Activated CD4-positive, alpha-beta T cell treated with anti-CD3 and anti-CD28 coated beads for 24 hours (primary cell): ENCODE measurements at regions not wholly inside any gene's neighbourhood (a gene's known extent, or its start where the extent isn't known, plus 50 kb on each side); places are given as distances from the start of the nearest gene placed in this dataset.

ENCODE experiments used
- DNase-seq, 2 donors: peaks; one replicate each; pipeline ENCODE4 v3.0.0-alpha.2; 2020; ENCODE audit warnings: low read depth in 2 of 2

DNA sequence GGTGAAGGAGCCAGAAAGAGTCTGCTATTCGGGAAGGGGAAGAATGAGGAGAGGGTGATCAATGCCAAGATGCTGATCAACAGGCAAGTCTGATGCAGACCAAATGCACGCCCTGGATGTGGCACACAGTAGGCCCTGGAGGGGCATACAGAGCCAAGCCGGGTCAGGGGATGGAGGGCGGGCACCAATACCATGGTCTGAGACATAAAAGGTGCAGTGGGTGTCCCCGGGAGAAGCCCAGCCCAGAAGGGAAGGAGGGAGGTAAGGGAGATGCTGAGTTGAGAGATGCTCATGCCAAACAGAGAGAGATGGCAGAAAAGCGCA lies 66.6 kb upstream of the ID2 start:
- no peak for DNase-seq

DNA sequence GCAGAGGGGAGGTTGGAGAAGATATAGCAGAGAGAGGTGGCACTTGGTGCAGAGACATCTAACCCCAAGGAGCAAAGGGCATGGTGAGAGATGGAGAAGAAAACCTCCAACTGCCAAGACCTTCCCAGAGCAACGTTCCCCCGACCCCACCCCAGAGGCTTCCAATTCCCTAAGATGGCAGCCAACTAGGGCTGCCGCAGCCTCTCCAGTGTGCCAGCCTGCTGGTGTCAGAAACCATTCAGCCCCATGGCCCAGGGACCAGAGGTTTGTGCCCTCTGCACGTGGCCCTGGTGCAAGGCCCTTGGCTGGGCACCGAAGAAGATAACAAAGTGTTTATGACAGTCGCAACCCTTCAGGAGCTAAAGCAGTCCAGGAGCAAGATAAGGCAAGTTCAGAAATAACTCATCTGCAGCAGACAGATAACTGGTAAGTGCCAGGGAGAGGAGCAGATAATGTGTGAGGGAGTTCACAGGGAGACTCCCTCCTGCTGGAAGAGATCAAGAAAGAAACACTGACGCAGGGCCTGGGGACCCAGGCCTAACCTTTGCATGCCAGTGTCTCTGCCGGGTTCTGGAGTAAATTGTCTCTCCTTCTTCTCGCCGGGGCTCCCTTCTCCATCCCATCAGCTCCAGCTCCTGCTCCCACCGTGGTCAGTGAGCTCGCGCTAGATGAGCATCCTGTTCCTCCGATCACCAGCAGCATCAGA lies 66.1 kb upstream of the ID2 start:
- no peak for DNase-seq

DNA sequence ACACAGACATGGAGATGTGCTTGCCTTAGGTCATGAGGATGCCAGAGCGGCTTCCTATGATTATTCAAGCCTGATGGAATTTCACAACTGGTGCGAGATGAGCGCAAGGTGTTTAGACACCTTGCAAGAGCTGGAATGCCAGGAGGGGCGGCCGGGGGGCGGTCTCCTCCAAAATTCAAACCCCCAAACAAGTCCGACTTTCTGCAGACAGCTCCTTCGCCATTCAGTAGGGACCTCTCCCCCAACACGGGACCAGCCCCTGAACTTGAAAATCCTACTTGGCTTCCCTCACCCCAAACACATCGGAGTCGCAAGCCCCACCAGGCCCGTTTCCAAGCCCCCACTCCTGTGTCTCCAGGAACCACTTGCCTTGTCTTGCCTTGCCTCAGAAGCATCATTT lies 64.8 kb upstream of the ID2 start:
- no peak for DNase-seq

DNA sequence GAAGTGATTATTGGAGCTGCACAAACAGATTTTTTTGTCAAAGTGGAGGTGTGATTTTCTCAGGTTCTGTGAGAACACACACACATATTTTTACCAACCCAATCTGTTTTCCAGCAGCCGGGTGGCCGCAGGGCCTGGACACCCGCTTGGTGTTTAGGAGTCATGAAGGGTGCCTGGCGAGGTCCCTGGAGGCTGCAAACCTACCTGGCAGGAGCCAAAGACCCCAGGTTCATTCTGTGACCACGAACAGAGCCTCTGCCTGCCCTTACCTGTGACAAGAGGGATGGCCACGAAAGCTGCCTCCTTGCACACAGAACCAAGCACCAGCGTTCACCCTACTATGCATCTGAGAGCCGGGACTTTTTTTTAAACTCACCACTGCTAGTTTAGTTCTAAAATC lies 64.3 kb upstream of the ID2 start:
- DNase-seq: no peak

DNA sequence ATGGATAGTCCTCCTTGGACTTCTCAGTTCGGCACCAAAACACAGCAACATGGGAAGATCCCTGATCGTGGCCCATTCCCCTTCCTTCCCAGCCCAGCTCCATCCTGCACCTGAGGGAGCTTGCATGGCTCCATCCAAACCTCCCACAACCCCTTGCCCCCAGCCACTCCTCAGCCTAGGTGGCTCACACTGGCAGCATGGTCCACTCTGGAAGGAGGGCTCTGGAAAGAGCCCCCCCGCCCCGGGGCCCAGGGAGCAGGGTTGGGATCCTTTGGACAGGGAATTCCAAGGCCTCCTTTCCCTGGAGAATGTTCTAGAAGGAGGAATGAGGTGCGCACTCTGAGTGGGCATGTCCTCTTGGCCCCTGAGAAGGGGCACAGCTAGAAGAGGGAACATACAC lies 62.8 kb upstream of the ID2 start:
- DNase-seq: no peak

DNA sequence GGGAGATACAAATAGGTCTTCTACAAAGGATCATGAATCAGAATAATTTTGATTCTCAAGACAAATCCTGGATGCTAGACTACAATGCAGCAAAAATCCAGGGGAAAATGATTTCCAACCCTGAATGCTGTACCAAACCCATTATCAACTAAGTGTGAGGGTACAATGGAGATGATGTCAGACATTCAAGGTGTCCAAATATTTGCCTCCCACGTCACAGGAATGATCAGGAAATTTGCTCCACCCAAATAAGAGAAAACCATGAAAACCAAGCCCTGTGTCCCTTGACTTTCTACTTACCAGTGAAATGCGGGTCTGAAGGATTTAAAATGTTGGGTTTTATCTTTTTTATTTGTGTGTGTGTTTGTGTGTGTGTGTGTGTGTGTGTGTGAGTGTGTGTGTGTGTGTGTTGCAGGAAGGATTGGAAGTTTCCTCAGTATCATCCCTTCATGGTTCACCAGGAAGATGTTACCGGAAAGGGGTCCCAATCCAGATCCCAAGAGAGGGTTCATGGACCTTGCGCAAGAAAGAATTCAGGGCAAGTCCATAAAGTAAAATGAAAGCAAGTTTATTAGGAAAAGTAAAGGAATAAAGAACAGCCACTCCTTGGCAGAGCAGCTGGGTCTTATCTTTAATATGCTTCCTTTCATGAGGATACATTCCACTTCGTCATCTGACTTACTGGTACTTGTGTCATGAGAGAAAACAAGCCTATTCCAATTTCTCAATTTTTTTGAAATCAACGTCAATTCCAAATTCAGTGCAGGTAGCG lies 61.1 kb upstream of the ID2 start:
- no peak for DNase-seq

DNA sequence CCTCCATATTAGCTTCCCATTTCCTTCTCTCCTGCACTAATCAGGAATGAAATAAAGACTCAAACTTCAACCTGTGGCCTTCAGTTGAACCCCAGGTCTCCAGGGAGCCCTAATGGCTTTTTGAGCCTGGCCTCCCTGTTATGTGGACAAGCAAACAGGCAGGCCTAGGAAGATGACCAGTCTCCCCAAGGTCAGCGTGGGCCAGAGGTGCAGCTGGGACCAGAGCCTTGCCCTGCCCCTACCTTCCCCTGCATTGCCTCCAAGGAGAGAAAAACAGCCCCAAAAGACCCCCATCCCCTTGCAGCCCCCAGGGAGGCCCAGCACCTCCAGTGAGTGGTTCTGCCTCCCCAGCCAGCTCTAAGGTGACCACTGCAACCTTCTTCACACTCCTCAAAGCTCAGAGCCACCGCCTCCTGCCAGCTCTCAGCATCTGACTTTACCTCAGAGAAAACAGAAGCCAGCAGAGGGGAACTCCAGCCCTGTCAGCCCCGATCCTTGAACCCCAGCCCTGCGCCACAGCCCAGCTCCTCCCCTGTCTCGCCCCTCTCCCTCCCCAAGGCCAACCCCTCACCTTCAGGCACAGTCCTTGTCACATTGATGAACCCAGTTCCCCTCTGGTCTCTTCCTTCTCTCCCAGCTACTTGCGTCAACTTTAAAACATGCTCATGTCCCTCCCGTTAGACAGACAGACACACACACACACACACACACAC lies 59.5 kb upstream of the ID2 start:
- DNase-seq: no peak

DNA sequence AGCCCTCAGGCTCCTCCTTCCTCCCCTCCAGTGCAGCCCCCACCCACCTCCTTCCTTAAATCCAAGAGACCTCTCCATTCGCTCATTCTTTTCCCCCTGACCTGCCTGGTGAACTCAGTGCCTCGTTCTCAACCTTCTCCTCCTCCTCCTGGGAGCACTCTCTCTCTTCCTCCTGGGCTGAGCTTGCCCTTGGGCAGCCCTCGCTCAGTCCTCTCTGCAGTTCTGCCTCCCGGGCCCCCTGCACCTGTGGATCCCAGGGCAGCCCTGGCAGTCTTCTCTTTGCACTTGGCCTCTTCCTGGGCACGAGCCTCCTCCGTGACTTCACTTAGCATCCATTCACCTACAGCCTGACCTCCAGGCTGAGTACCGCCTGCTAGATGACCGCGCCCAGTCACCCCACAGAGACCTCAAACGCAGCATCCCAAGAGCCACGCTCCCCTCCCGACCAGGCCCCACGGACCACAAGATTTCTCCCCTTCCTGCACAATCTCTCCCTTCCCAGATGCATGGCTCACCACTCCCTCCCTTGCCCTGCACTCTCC lies 58.9 kb upstream of the ID2 start:
- no peak for DNase-seq

DNA sequence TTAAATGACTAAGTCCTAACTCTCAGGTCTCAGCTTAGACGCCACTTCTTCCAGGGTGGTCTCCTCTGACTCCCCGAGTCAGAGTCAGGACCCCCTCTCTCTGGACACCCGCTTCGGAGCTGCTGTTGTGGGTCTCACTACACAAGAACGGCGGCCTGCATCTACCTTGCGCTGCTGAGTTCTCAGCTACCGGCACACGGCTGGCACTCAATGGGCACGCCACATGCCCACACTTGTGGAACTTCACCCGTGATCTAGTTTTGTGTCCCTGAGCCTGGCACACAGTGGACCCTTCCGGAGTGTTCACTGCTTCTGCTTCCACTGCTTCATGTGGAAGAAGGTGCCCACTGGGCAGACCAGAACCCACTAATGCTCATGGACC lies 58.3 kb upstream of the ID2 start:
- DNase-seq: no peak

DNA sequence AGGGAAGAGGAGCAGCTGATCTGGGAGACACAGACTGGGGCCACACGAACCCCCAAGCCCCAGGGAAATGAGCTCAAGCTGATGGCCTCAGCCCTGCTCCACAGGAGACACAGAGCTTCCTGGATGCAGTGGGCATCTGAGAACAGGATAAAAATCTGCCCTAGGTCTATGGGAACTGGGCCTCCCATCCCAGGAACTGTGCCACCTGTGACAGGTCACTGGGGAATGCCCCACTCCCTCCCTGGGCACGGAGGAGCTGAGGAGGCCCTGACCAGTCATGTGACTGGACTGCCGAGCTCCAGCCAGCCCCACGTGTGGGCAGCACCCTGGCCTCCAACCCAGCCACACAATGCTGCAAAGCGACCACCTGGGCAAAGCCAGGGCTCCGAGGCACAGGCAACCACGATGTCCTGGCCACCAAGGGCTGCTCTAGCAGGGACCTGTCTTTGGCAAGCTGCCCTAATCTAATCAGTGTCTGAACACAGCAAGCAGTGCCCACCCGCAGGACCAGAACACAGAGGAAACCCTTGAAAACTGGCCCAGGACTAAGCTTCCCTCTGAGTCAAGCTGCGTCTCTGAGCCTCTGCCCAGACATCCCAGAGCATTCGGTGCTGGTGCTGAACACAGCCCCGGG lies 57.8 kb upstream of the ID2 start:
- DNase-seq: no peak

DNA sequence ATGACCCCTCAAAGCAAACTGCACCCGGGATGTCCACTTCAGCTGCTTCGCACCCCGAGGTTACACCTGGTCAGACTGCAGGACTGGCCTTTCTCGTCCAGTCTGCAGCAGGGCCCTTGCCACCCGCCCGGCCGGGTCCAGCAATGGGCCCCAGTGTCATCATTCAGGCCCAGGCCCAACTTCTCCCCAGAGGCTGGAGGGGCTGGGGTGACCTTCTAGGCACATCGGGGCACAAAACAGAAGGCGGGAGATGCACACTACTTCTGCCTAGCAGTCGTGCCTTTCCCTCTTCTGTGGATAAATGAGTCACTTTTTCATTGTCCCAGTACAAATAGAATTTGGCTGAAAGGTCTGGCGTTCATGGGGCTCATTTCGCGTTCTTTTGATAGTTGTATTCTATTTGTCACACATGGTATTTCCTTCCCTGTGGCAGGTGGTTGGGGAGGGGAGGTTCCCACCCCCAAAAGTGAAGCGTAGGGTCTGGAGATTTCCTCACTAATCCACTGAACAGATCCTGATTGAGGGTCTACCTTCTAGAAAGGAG lies 56.9 kb upstream of the ID2 start:
- no peak for DNase-seq

DNA sequence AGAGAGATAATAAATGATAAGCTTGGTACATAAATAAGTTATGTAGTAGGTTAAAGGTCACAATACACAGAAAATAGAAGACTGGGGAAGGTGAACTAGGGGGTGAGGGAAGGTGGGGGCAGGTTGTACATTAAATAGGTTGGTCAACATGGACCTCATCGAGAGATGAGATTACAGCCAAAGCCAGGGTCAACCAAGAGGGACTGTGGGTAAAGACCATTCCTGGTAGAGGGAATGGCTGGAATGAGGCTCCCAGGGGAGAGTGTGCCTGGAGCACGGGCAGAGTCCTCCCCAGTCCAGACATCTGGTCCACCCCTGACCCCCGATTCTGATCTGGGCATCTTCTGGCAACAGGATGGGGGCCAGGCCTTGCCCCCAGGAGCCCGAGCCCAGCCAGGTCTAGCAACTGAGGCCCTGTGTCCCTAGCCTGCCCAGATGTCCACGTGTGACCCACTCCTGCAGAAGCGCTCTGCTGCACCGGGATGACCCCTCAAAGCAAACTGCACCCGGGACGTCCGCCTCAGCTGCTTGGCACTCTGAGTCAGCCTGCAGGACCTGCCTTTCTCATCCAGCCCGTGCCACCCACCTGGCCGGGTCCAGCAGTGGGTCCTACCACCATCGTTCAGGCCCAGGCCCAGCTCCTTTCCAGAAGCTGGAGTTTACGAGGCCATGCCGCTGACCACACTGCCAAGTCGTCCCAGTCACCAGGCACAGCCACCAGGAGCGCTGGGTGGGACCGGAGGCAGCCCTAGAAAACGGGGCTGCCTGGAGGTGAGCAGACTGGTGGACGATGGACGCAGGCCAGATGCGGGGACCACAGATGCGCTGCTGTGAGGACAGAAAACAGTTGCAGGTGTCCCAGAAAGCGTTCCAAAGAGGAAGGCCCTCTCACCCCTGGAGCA lies 56.2 kb upstream of the ID2 start:
- no peak for DNase-seq

DNA sequence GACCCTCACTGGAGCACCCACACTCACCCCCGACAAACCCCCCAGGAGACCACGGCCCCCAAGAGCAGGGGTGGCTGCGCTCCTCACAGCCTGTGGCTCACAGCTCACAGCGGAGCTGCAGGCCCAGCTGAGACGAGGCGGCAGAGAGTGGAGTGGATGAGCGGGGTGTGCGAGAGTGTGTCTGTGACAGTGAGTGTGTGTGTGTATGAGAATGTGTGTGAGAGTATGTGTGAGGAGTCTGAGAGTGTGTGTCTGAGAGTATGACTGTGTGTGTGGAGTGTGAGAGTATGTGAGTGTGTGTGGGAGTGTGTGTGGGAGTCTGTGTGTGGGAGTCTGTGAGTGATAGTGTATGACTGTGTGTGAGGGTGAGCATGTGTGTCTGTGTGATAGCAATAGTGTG lies 55.3 kb upstream of the ID2 start:
- DNase-seq: no peak

DNA sequence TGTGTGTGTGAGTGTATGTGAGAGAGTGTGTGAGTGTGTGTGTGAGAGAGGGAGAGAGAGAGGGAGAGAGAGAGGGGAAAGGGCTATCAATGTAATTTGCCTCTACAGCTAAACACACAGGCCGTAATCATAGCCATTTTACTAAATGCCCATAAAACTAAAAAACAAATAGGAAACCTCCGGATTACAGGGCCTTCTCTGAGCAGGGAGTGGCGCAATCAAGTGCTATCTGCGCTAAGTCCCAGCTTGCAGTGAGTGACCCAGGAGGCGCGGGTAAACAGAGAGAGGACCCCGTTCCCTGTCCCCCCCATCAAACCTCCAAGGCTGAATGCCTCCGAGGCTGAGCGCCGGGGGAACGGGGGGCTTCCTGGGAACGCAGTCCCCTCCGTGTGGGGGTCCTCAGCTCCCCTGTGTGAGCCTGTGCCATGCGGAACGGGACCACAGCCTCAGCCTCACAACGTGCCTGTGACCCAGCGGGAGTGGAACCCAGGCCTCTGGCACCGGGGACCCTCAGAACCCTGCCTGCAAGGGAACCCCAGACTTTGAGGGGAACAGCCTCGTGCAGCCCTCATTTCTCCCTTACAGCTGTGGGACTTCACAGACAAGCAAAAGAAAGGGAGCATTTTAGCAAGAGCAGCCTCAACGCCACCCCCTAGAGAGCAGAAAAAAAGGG lies 54.7 kb upstream of the ID2 start:
- DNase-seq: no peak

DNA sequence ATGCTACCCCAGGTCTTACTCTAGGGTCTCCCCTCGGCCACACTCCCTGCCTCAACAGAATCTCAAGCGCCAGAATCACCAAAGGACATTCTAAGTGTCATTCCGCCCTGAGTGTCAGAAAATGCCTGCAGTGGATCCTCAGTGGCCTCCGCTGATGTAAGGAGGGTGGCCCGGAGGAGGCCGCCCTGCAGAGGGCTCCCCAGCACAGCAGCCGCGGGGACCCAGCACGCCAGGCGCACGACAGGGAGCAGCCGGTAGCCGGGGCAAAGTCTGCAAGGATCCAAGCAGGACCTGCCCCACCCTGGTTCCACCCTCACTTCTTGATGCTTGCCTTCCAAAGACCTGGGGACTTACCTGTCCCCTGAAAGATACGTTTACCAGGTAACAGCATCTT lies 54.2 kb upstream of the ID2 start:
- DNase-seq: no peak

DNA sequence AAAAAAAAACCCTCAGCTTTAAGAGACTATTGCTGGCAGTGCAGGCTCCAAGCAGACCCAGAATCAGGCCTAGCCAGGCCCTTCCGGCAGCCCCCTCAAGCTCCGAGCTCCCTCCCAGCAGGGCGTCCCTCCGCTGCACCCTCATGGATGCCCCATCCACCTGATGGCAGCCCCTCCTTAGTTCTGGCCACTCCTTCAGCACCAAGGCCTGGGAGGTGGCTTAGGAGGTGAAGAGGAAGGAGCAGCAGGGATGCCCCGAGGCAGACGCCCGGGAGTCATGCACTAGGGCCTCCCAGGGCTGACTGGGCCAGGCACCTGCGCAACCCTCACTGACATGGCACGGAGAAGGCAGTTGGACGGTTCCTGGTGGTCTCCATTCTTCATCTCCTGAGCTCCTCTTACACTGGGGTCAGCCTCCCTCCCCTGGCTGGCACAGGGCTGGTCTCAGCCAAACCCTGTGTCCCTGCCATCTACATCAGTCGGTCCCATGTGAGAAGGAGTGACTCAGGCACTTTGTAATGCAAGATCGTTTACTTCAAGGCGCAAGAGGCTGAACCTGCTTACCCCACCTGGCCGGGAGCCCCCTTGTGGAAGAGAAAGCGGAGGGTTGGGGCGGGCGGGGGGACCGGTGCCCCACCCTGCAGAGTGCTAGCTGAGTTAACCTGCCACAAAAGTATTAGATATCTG lies 53.5 kb upstream of the ID2 start:
- DNase-seq: no peak

DNA sequence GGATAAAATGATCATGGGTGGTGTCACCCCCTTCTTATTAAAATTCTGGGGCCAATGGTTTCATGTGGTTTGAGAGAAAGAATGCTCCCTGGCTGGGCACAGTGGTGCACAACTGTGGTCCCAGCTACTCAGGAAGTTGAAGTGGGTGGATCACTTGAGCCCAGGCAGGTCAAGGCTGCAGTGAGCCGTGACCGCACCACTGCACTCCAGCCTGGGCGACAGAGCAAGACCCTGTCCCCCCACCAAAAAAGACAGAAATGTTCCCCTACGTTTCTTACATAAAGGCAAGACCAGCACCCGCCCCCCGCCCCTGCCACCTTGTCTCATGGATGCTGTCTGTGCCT lies 53.0 kb upstream of the ID2 start:
- no peak for DNase-seq

DNA sequence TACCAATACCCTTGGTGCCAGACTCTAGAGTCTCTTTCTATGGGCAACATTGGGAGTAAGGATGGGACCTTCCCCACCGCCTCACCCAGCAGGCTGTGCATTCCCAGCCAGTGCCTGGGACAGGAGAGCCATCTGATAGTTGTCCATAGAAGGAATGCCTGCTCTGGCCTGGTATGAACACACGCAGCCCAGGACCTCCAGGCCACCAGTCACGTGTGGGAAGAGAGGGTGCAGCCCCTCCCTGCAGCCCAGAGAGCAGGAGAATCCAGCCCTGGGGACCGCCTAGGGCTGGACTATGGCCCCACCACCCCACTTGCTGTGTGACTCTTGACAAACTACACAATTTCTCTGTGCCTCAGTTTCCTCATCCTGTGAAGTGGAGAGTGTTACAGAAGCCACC lies 52.5 kb upstream of the ID2 start:
- DNase-seq: no peak

DNA sequence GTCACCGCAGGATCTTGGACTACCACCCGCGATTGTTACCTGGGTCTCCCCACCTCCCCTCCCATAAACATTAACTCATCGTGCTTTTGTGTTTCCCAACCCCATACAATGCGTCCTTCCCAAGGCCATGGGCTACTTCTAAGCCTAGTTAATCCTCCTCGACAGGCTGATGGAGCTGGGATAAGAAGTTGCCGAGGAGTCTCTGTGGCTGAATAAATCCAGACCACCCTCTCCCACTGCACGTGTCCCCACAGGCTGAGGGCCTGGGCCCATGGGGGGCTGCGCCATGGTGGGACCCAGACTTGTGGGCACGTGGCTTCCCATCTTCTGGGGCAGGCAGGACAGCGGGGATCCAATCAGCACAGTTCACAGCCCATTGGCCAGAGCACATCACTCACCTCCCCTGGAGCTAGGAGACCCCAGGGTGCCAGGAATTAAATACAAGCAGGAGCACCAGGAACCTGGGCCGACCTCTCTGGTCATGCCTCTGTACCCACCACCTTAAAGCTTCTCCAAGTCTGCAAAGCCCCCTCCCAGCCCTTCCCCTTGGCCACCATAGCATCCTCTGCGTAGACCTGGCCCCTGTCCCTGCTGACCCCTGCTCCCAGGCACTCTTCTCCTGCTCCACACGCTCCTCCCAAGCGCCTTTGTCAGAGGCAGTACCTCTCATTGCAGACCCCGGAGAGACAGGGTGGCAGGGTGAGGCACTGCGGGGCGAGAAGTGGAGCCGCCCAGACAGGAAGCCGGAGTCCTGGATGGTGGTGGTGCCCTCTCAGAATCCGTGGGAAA lies 51.0 kb upstream of the ID2 start:
- no peak for DNase-seq
